H7 (cell line): ENCODE measurements at regions not wholly inside any gene's neighbourhood (a gene's known extent, or its start where the extent isn't known, plus 50 kb on each side); places are given as distances from the start of the nearest gene placed in this dataset.
"Not testable (repeated sequence)": the region's sequence is repeated elsewhere in the genome, so short reads cannot be mapped to it uniquely, and the experiment has no call there.

Experiments used
- DNase-seq: peaks from one replicate; pipeline ENCODE4 v3.0.0; 2012
- H3K27me3 ChIP-seq: 2 replicates; pipeline ENCODE4 v1.6.0; 2011; ENCODE audit warnings: mild to moderate bottlenecking, low read length; ENCODE audit not compliant: control insufficient read depth, insufficient read depth
- H3K36me3 ChIP-seq: replicated peaks from 2 replicates; pipeline ENCODE4 v1.5.1; 2011; ENCODE audit warnings: low read length; ENCODE audit not compliant: control insufficient read depth, insufficient read depth
- H3K4me3 ChIP-seq: 2 replicates; pipeline ENCODE4 v1.5.1; 2011; ENCODE audit warnings: low read depth, mild to moderate bottlenecking, control low read depth, low read length, moderate library complexity; ENCODE audit not compliant: insufficient read depth

GRCh38 chr10:93127642-93128215, 54.0 kb downstream of the CYP26A1 start:
- not testable (repeated sequence) for H3K27me3 ChIP-seq, DNase-seq, H3K4me3 ChIP-seq, H3K36me3 ChIP-seq

- Histone ChIP-seq H3K36me3 (no peaks in the 10 kb centered on the region), H3K4me3 (no peak overlapping the region), H3K27me3 (no peaks in the 10 kb centered on the region)
- no peak for DNase-seq
Measured at GRCh38 chr10:93131986-93132385, 58.3 kb downstream of the CYP26A1 start.

GRCh38 chr10:93138113-93138870, 64.6 kb downstream of the CYP26A1 start:
- Histone ChIP-seq H3K36me3 (no peaks in the 10 kb centered on the region; the same call in 1 of the 2 replicates), H3K4me3 (no peak overlapping the region), H3K27me3 (no peaks in the 10 kb centered on the region)
- DNase-seq: no peak

- no peak for DNase-seq
- Histone ChIP-seq H3K27me3 (no peaks in the 10 kb centered on the region; the same call in 1 of the 2 replicates), H3K36me3 (no peaks in the 10 kb centered on the region; the same call in 1 of the 2 replicates), H3K4me3 (no peak overlapping the region)
Measured at GRCh38 chr10:93139059-93139655, 65.5 kb downstream of the CYP26A1 start.

DNA sequence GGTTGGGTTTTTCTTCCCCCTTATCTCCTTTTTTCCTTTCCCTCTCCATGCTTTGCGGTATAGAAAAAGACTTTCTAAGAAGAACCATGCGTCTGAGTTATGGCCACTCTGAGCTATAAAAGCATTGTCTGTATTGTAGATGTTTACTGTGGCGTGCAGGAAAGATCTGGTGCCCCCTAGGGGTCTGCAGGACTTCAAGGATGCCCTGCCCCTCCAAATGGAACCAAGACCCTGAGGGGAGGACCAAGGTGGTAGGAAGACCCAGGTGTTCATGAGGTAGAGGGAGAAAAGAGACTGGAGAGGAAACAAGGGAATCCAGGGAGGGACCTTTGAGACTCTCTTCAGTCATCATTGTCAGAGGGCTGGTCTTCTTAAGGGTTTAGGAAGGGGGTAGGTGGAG, 68.8 kb downstream of the CYP26A1 start:
- no peak for DNase-seq
- Histone ChIP-seq H3K27me3 (no peaks in the 10 kb centered on the region; the same call in 1 of the 2 replicates), H3K36me3 (no peaks in the 10 kb centered on the region; the same call in 1 of the 2 replicates), H3K4me3 (no peak overlapping the region)

- Histone ChIP-seq H3K36me3 (no peaks in the 10 kb centered on the region; the same call in 1 of the 2 replicates), H3K27me3 (no peaks in the 10 kb centered on the region; the same call in 1 of the 2 replicates)
- DNase-seq: no peak
Measured at GRCh38 chr10:93143281-93143680, 69.6 kb downstream of the CYP26A1 start.

DNA sequence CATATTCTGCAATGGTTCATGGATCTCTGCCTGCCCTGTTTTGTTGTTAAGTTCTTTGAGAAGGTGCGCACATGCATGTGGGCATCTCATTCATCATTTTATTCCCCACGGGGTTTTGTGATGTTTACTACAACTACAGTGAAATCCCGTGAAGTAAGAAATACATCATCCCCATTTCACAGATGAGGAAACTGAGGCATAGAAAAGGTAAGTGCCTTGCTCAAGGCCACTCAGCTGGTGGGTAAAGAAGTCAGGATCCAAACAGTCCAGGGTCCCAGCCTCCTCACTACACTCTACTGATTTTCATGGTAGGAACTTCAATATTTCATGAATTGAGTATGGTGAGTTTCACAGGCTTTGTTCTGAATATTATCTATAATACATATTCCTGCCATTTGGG, 72.6 kb downstream of the CYP26A1 start:
- H3K27me3 ChIP-seq: no peaks in the 10 kb centered on the region; the same call in 1 of the 2 replicates
- H3K4me3 ChIP-seq: no peak overlapping the region
- no peak for DNase-seq
- H3K36me3 ChIP-seq: no peaks in the 10 kb centered on the region

More at GRCh38 chr10:93143281-93143680, 69.6 kb downstream of the CYP26A1 start:
- H3K4me3 ChIP-seq: no peak overlapping the region

- DNase-seq: no peak
- Histone ChIP-seq H3K4me3 (no peak overlapping the region), H3K27me3 (no peaks in the 10 kb centered on the region; the same call in 1 of the 2 replicates), H3K36me3 (no peaks in the 10 kb centered on the region)
Measured at GRCh38 chr10:93147281-93147680, 73.6 kb downstream of the CYP26A1 start.

- no peak for DNase-seq
- Histone ChIP-seq H3K36me3 (no peaks in the 10 kb centered on the region), H3K27me3 (no peaks in the 10 kb centered on the region; the same call in 1 of the 2 replicates), H3K4me3 (no peak overlapping the region)
Measured at GRCh38 chr10:93148476-93148875, 74.8 kb downstream of the CYP26A1 start.

- no peak for DNase-seq
- Histone ChIP-seq H3K36me3 (no peaks in the 10 kb centered on the region), H3K27me3 (no peaks in the 10 kb centered on the region), H3K4me3 (no peak overlapping the region)
Measured at GRCh38 chr10:93149761-93150160, 76.1 kb downstream of the CYP26A1 start.

DNA sequence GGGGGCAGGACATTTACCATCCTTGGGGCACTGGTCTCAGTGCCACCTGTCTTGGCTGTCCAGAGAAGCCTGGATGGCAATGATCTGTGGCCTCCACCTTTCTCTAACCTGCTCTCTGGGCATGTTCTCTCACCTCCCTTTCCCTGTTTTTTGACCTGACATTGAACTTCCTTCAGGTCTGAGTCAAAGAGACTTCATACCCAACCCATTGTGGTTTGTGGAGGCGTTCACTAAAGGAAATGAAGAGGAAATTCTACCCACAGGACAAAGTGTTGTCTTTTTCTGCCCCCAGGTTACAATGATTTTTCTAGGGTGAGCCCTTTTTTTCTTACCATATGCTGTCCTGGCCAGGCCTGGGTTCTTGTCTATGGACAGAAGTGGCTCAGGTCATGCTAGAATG, 76.6 kb downstream of the CYP26A1 start:
- no peaks in the 10 kb centered on the region for H3K36me3 ChIP-seq
- no peak for DNase-seq
- no peak overlapping the region for H3K4me3 ChIP-seq
- H3K27me3 ChIP-seq: no peaks in the 10 kb centered on the region

DNA sequence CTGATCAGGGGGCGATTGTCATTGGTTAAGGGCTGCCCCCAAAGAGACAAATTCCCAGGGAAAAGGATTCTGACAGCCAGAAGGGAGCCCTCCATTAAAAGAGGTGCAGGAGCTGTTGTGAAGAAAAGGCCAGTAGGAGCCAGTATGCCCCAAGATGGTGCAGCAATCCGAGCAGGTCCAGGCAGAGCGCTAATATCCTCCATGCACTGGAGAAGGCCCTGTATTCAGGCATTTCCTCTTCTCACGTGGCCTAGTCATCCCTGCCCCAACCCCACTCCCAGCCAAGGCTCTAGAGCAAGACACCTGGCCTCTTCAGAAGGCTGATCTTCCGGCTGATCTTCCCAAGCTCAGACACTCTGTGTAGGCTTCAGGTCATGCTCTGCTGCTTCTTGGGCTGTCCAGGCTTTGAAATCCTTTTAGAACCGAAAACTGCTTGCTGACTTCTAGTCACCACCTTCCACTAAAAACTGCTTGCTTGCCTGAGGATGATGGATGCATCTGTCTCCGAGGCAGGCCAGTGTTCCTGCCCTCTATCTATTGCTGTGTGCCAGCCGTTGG, 77.4 kb downstream of the CYP26A1 start:
- no peak overlapping the region for H3K4me3 ChIP-seq
- DNase-seq: no peak
- no peaks in the 10 kb centered on the region for H3K36me3 ChIP-seq
- no peaks in the 10 kb centered on the region for H3K27me3 ChIP-seq

DNA sequence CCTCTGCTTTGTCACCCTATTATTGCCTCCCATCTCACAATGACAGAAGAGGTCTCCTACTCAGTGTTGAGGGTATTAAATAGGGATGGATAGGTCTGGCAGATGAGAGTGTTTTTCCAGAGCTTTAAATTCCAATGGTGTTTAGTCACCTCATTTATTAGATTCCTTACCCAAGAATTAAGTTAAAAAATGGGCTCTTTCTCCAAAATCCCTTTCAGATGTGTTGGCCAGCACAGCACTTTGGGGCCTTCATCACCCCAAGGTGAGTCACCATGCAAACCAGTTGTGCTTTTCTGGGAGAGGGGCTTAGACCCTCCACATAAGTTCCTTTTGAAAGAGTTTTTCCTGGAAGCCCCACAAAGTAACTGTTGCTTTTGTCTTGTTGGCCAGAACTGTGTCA, 78.4 kb downstream of the CYP26A1 start:
- Histone ChIP-seq H3K36me3 (no peaks in the 10 kb centered on the region), H3K27me3 (no peaks in the 10 kb centered on the region), H3K4me3 (no peak overlapping the region)
- no peak for DNase-seq

GRCh38 chr10:93154531-93154930, 80.8 kb downstream of the CYP26A1 start:
- Histone ChIP-seq H3K36me3 (no peaks in the 10 kb centered on the region), H3K4me3 (no peak overlapping the region), H3K27me3 (no peaks in the 10 kb centered on the region)
- DNase-seq: no peak

- no peak overlapping the region for H3K4me3 ChIP-seq
- H3K36me3 ChIP-seq: no peaks in the 10 kb centered on the region
- DNase-seq: no peak
Measured at GRCh38 chr10:93160140-93160539, 86.4 kb downstream of the CYP26A1 start.

More at GRCh38 chr10:93160140-93160539, 86.4 kb downstream of the CYP26A1 start:
- H3K27me3 ChIP-seq: no peaks in the 10 kb centered on the region
